A549 (cell line): ENCODE measurements at regions not wholly inside any gene's neighbourhood (a gene's known extent, or its start where the extent isn't known, plus 50 kb on each side); places are given as distances from the start of the nearest gene placed in this dataset.

ENCODE experiments used
- ATAC-seq, 2 experiments: fragments of 200-7000 bp in 1 of 2; fragments of >200 bp in 1 of 2; cut with Nextera tagmentation in 1 of 2; cut with Tn5 transposase in 1 of 2; 3 replicates each; pipeline versions ENCODE4 v1.8.0 to v1.9.1; 2018 to 2020; ENCODE audit warnings: mild to moderate bottlenecking in 1 of 2, moderate library complexity in 1 of 2
- CTCF ChIA-PET: fragments of 300-600 bp; sonication (Branson Sonifier 250); formaldehyde crosslinking; extraction: SDS; loops from one replicate; lab custom pipeline; 2021; ENCODE audit warnings: antibody characterized with exemption, inconsistent platforms; lab: Yijun Ruan, JAX
- POLR2A ChIA-PET: fragments of 350-600 bp; formaldehyde crosslinking; extraction: SDS; loops from one replicate; lab custom pipeline; 2021; ENCODE audit warnings: antibody characterized with exemption, inconsistent platforms; lab: Yijun Ruan, JAX
- DNase-seq, 2 experiments: peaks; one replicate each; pipeline versions ENCODE4 v3.0.0 to v3.0.0-alpha.2; 2011 to 2016; ENCODE audit warnings: low read depth in 1 of 2, low spot score in 1 of 2
- FAIRE-seq: peaks from 2 replicates; lab custom pipeline; 2011; peaks lifted over from hg19 to GRCh38; lab: Jason Lieb, UNC
- H3K27ac ChIP-seq, 2 experiments: fragments of >200 bp; sonication (Bioruptor Twin); formaldehyde crosslinking; 3 replicates each; pipeline ENCODE4 v1.5.1; 2016 to 2017
- H3K4me1 ChIP-seq: fragments of >200 bp; sonication (Bioruptor Twin); formaldehyde crosslinking; 3 replicates; pipeline ENCODE4 v1.6.1; 2016
- H3K4me2 ChIP-seq: fragments of >200 bp; sonication (Bioruptor Twin); formaldehyde crosslinking; 3 replicates; pipeline ENCODE4 v1.6.1; 2016
- H3K4me3 ChIP-seq: fragments of >200 bp; sonication (Bioruptor Twin); formaldehyde crosslinking; 3 replicates; pipeline ENCODE4 v1.5.1; 2016
- H3K9me3 ChIP-seq: fragments of >200 bp; sonication (Bioruptor Twin); formaldehyde crosslinking; 3 replicates; pipeline ENCODE4 v1.6.1; 2016
- CBX8 ChIP-seq: fragments of 200-600 bp; sonication (generic); IDR thresholded peaks from 2 replicates; pipeline ENCODE4 v1.6.1; 2016
- CHD2 ChIP-seq: fragments of 150-350 bp; IDR thresholded peaks from 2 replicates; pipeline ENCODE4 v1.6.1; 2014; ENCODE audit warnings: low read length; ENCODE audit not compliant: partially characterized antibody
- EHMT2 ChIP-seq: fragments of 200-600 bp; sonication (generic); IDR thresholded peaks from 2 replicates; pipeline ENCODE4 v1.6.1; 2016; ENCODE audit warnings: antibody characterized with exemption, low read depth, mild to moderate bottlenecking, moderate library complexity
- EP300 ChIP-seq, 2 experiments: fragments of >200 bp; sonication (Bioruptor Twin); formaldehyde crosslinking; IDR thresholded peaks; 2 replicates in 1 of 2; 3 replicates in 1 of 2; pipeline ENCODE4 v1.6.1; 2016 to 2017
- FOXS1 ChIP-seq: fragments of 250-450 bp; sonication (Bioruptor Pico); IDR thresholded peaks from 2 replicates; pipeline ENCODE4 v1.5.0; 2020; ENCODE audit warnings: mild to moderate bottlenecking, moderate library complexity
- HDAC2 ChIP-seq: fragments of 200-600 bp; sonication (generic); IDR thresholded peaks from 2 replicates; pipeline ENCODE4 v1.6.1; 2016
- HEYL ChIP-seq: fragments of 250-450 bp; sonication (Bioruptor Pico); IDR thresholded peaks from 2 replicates; pipeline ENCODE4 v1.8.0; 2021; ENCODE audit warnings: mild to moderate bottlenecking, moderate library complexity
- HOXA7 ChIP-seq: fragments of 250-450 bp; sonication (Bioruptor Pico); IDR thresholded peaks from 2 replicates; pipeline ENCODE4 v1.5.0; 2020; ENCODE audit warnings: mild to moderate bottlenecking, moderate library complexity
- JUN ChIP-seq, 2 experiments: fragments of >200 bp; sonication (Bioruptor Twin); formaldehyde crosslinking; IDR thresholded peaks; 2 replicates in 1 of 2; 3 replicates in 1 of 2; pipeline ENCODE4 v1.6.1; 2016 to 2017
- KDM1A ChIP-seq: fragments of 200-600 bp; sonication (generic); IDR thresholded peaks from 2 replicates; pipeline ENCODE4 v1.6.1; 2016; ENCODE audit warnings: low read depth, mild to moderate bottlenecking
- MAZ ChIP-seq: fragments of 150-350 bp; IDR thresholded peaks from 2 replicates; pipeline ENCODE4 v1.6.1; 2014; ENCODE audit warnings: antibody characterized with exemption, low read depth, low read length, borderline replicate concordance
- MYC ChIP-seq: IDR thresholded peaks from 2 replicates; pipeline ENCODE4 v1.6.1; 2012; ENCODE audit warnings: mild to moderate bottlenecking, inconsistent platforms, low read length, improper control_type of control experiment, borderline replicate concordance
- NFE2L2 ChIP-seq: fragments of 150-350 bp; conservative IDR thresholded peaks from 2 replicates; pipeline ENCODE4 v1.6.1; 2014; ENCODE audit warnings: low read length
- RAD21 ChIP-seq, 2 experiments: fragments of >200 bp in 1 of 2; sonication (Bioruptor Twin) in 1 of 2; formaldehyde crosslinking in 1 of 2; IDR thresholded peaks in 1 of 2; conservative IDR thresholded peaks in 1 of 2; 2 replicates in 1 of 2; 3 replicates in 1 of 2; pipeline ENCODE4 v1.6.1; 2012 to 2018; ENCODE audit warnings: inconsistent platforms in 1 of 2
- RCOR1 ChIP-seq: fragments of 150-350 bp; IDR thresholded peaks from 2 replicates; pipeline ENCODE4 v1.6.1; 2014; ENCODE audit warnings: antibody characterized with exemption, low read length, low read depth
- RNF2 ChIP-seq: fragments of 200-600 bp; sonication (generic); IDR thresholded peaks from 2 replicates; pipeline ENCODE4 v1.6.1; 2016; ENCODE audit warnings: low read depth, mild to moderate bottlenecking, antibody characterized with exemption, moderate library complexity, borderline replicate concordance
- SMC3 ChIP-seq: fragments of >200 bp; sonication (Bioruptor Twin); formaldehyde crosslinking; IDR thresholded peaks from 3 replicates; pipeline ENCODE4 v1.6.1; 2018; ENCODE audit warnings: inconsistent platforms
- USF2 ChIP-seq: fragments of 450-650 bp; IDR thresholded peaks from 2 replicates; pipeline ENCODE4 v1.6.1; 2014; ENCODE audit warnings: antibody characterized with exemption
- ZFP36 ChIP-seq: fragments of 450-650 bp; IDR thresholded peaks from 2 replicates; pipeline ENCODE4 v1.6.1; 2014; ENCODE audit warnings: borderline replicate concordance; ENCODE audit not compliant: partially characterized antibody
- ZNF302 ChIP-seq: fragments of 250-450 bp; sonication (Bioruptor Pico); IDR thresholded peaks from 2 replicates; pipeline ENCODE4 v1.9.0; 2021; ENCODE audit warnings: inconsistent platforms, mild to moderate bottlenecking, moderate library complexity
- WGBS: methylation state at CpG from one replicate; pipeline ENCODE4 v1.1.6; 2017; ENCODE audit errors: missing lambda C conversion rate; 5-methylcytosine and 5-hydroxymethylcytosine counted together
- TF ChIP-seq, protein P1 (sequence below): fragments of >200 bp; sonication (Bioruptor Twin); formaldehyde crosslinking; IDR thresholded peaks from 2 replicates; pipeline ENCODE4 v1.6.1; 2016

- DNase-seq, result no peak
- H3K27ac ChIP-seq, result no peak overlapping the region
- TF ChIP-seq RCOR1 (no peak), SMC3 (no peak), HOXA7 (CRISPR knock-in tag) (no peak), RNF2 (no peak), USF2 (no peak), EHMT2 (no peak), FOXS1 (CRISPR knock-in tag) (no peak), HDAC2 (no peak), MYC (no peak), CHD2 (no peak), HEYL (no peak), JUN (IDR thresholded peaks at IDR 0.05) (no peak), MAZ (no peak), KDM1A (no peak), RAD21 (conservative IDR thresholded peaks at IDR 0.05 in 1 of 2, IDR thresholded peaks at IDR 0.05 in 1 of 2) (no peak)
- TF ChIP-seq, protein P1, sequence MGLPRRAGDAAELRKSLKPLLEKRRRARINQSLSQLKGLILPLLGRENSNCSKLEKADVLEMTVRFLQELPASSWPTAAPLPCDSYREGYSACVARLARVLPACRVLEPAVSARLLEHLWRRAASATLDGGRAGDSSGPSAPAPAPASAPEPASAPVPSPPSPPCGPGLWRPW, result no peak
- TF ChIP-seq, all 56 proteins: peak for 0
- H3K4me3 ChIP-seq, result no peak overlapping the region
- ATAC-seq (no peak), FAIRE-seq (no peak)
- H3K9me3 ChIP-seq, result no peaks in the 10 kb centered on the region
- POLR2A ChIA-PET, result no interaction called here
- no peak overlapping the region for H3K4me2 ChIP-seq
- CTCF ChIA-PET, result no interaction called here
- no peaks in the 10 kb centered on the region for H3K4me1 ChIP-seq
These were observed 308.9 kb upstream of the NT5C1B start for GRCh38 chr2:18898271-18898670.

GRCh38 chr2:18896125-18896764 lies 306.9 kb upstream of the NT5C1B start:
- WGBS, result 37% methylated on average over 2 of the region's 2 CpGs
- H3K4me3 ChIP-seq, result no peak overlapping the region
- H3K27ac ChIP-seq, result no peak overlapping the region
- FAIRE-seq (no peak), ATAC-seq (no peak), DNase-seq (no peak)
- ChIA-PET CTCF (interaction anchor here (0.9 kb wide), 1 partner anchor 222 kb away, joined by 3 read pairs; no protein-coding TSS in a partner anchor), POLR2A (no interaction called here)
- H3K4me1 ChIP-seq, result no peaks in the 10 kb centered on the region
- no peaks in the 10 kb centered on the region for H3K9me3 ChIP-seq
- H3K4me2 ChIP-seq, result no peak overlapping the region
- TF ChIP-seq ZNF302 (CRISPR knock-in tag), result no peak
- TF ChIP-seq EP300 (IDR thresholded peaks at IDR 0.05), result no peak
- TF ChIP-seq ZFP36, result no peak

DNA sequence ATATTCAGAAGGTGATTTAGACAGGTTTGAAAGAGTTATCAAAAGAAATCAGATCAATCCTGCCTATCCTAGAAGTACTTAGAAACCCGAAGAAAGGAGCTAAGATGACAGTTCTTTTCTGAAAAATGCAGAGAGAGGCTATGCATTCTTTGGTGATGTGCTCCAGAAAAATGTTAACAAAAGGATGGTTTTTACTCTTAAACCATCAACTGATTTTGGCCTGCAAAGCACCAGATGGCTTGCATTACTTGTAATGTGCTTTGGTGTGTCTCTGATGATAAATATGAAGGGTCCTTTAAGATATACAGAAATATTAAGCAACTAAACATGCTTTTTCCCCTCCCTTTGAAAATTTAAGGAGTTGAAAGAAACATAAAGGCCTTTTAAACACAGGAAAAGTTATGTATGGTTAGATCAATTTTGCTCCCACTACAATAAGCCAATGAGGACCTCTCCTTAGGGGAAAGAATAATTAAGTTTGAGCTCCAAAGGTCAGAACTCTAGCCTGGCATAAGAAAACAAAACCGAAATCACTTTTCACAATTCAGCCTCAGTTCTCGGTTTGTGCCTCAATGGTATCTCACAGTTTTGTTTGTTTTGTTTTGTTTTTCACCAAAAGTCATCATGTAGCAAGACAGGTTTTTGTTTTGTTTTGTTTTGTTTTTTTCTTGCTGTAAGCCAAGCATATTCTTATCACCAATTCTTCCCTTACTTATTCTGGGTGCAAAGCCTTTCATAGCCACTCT lies 302.4 kb upstream of the NT5C1B start:
- Histone ChIP-seq H3K27ac (no peak overlapping the region), H3K4me2 (no peak overlapping the region)
- ATAC-seq, result no peak
- TF ChIP-seq FOXS1 (CRISPR knock-in tag) (no peak), CBX8 (no peak), NFE2L2 (no peak), MAZ (no peak)
- TF ChIP-seq, all 56 proteins: peak for 0
- Histone ChIP-seq H3K4me1 (no peaks in the 10 kb centered on the region), H3K9me3 (no peaks in the 10 kb centered on the region), H3K4me3 (no peak overlapping the region)
- no peak for DNase-seq
- no peak for FAIRE-seq
- ChIA-PET POLR2A (no interaction called here), CTCF (no interaction called here)
- WGBS, result 55% methylated on average over 3 of the region's 3 CpGs
